ENCODE measurements at regions not wholly inside any gene's neighbourhood (a gene's known extent, or its start where the extent isn't known, plus 50 kb on each side); places are given as distances from the start of the nearest gene placed in this dataset.

- TF ChIP-seq TP53 (CRISPR knock-in tag; IDR thresholded peaks at IDR 0.05) = no peak
- no peak for TF ChIP-seq SP1 (CRISPR knock-in tag; conservative IDR thresholded peaks at IDR 0.05)
Observed at GRCh38 chr7:53641091-53641490, 605.7 kb downstream of the POM121L12 start (continued).

GRCh38 chr7:53642361-53642760 is 606.9 kb downstream of the POM121L12 start:
- peaks cover 20% of the 10 kb centered on the region for H3K9me3 Mint-ChIP-seq
- CTCF ChIA-PET = no interaction called here
- TF ChIP-seq AR (CRISPR knock-in tag; IDR thresholded peaks at IDR 0.05) = no peak
- H3K36me3 Mint-ChIP-seq = peaks cover 12% of the 10 kb centered on the region
- no peaks in the 10 kb centered on the region for H3K27me3 Mint-ChIP-seq (ENCODE audit: low read depth)
- POLR2A ChIA-PET = no interaction called here
- peaks cover 36% of the 10 kb centered on the region for H3K4me1 Mint-ChIP-seq
- no peak for ATAC-seq
- no peak overlapping the region for H3K4me3 Mint-ChIP-seq
- H3K27ac Mint-ChIP-seq = no peak overlapping the region
- no peak for DNase-seq (ENCODE audit: low spot score)

DNA sequence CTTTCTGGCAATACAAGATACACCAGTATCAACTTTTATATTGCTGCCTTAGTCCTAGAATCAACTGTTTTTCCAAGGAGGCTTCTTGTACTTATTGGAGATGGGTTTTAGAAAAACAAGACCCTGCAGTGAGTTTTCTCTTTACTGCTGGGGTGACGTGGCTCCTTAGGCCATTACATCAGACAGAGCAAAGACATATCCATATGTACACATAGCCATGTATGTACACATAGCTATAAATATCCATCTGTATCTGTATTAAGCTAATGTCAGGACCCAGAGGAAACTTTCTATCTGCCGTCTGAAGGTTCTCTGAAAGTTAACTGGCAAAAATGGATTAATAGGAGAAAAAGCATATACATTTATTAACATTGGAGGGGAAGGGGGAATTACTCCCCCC is 607.4 kb downstream of the POM121L12 start:
- ChIA-PET CTCF (no interaction called here), POLR2A (no interaction called here)
- TF ChIP-seq USF2 (CRISPR knock-in tag; IDR thresholded peaks at IDR 0.05) = no peak
- TF ChIP-seq, protein P1, sequence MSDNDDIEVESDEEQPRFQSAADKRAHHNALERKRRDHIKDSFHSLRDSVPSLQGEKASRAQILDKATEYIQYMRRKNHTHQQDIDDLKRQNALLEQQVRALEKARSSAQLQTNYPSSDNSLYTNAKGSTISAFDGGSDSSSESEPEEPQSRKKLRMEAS (CRISPR knock-in tag; IDR thresholded peaks at IDR 0.05) = no peak
- Mint-ChIP-seq H3K27ac (0 out of 2 replicates have a peak overlapping the region, but pooled peaks have one; percentile 48), H3K27me3 (ENCODE audit: low read depth) (no peaks in the 10 kb centered on the region), H3K36me3 (peaks cover 7% of the 10 kb centered on the region), H3K4me1 (peaks cover 36% of the 10 kb centered on the region), H3K4me3 (peak overlapping the region; percentile 22; the same call in 1 of the 2 replicates), H3K9me3 (peaks cover 15% of the 10 kb centered on the region)
- DNase-seq (ENCODE audit: low spot score) = no peak
- no peak for ATAC-seq

DNA sequence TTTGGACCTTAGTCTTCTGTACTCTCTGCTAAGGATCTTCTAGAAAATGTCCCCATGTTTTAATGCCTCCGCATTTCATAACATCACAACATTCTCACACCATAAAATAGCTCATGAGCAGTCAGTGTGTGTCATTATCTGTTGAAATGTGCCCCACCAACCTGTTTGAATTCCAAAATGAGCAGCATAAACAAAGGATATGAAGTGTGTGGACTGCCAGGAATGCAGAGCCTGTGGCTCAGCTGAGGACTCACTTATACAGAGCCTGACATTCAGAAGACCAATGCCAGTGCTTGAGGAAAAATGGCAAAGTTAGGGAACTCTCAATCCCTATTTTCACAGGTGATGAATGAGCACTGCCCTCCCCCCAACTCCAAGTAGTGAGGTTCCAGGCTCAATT is 621.4 kb downstream of the POM121L12 start:
- Mint-ChIP-seq H3K27ac (no peak overlapping the region), H3K36me3 (peaks cover 5% of the 10 kb centered on the region; the same call in 1 of the 2 replicates), H3K27me3 (ENCODE audit: low read depth) (no peaks in the 10 kb centered on the region), H3K4me3 (no peak overlapping the region), H3K9me3 (peaks cover 21% of the 10 kb centered on the region), H3K4me1 (peaks cover 4% of the 10 kb centered on the region)
- ATAC-seq = no peak
- DNase-seq (ENCODE audit: low spot score) = no peak
- ChIA-PET CTCF (no interaction called here), POLR2A (no interaction called here)
- TF ChIP-seq ZNF232 (CRISPR knock-in tag; IDR thresholded peaks at IDR 0.05) (no peak), ZNF396 (CRISPR knock-in tag; IDR thresholded peaks at IDR 0.05; ENCODE audit: borderline replicate concordance) (no peak), TCF7 (CRISPR knock-in tag; IDR thresholded peaks at IDR 0.05; ENCODE audit: low read depth) (no peak), SMAD3 (CRISPR knock-in tag; IDR thresholded peaks at IDR 0.05; ENCODE audit: borderline replicate concordance) (no peak), ZNF219 (CRISPR knock-in tag; IDR thresholded peaks at IDR 0.05; ENCODE audit: borderline replicate concordance) (no peak), FOXP1 (CRISPR knock-in tag; IDR thresholded peaks at IDR 0.05; ENCODE audit: borderline replicate concordance) (no peak)
- TF ChIP-seq, protein P2, sequence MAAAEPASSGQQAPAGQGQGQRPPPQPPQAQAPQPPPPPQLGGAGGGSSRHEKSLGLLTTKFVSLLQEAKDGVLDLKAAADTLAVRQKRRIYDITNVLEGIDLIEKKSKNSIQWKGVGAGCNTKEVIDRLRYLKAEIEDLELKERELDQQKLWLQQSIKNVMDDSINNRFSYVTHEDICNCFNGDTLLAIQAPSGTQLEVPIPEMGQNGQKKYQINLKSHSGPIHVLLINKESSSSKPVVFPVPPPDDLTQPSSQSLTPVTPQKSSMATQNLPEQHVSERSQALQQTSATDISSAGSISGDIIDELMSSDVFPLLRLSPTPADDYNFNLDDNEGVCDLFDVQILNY (CRISPR knock-in tag; IDR thresholded peaks at IDR 0.05) = no peak
- TF ChIP-seq, protein P3, sequence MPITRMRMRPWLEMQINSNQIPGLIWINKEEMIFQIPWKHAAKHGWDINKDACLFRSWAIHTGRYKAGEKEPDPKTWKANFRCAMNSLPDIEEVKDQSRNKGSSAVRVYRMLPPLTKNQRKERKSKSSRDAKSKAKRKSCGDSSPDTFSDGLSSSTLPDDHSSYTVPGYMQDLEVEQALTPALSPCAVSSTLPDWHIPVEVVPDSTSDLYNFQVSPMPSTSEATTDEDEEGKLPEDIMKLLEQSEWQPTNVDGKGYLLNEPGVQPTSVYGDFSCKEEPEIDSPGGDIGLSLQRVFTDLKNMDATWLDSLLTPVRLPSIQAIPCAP (CRISPR knock-in tag; IDR thresholded peaks at IDR 0.05) = no peak
- TF ChIP-seq, protein P4, sequence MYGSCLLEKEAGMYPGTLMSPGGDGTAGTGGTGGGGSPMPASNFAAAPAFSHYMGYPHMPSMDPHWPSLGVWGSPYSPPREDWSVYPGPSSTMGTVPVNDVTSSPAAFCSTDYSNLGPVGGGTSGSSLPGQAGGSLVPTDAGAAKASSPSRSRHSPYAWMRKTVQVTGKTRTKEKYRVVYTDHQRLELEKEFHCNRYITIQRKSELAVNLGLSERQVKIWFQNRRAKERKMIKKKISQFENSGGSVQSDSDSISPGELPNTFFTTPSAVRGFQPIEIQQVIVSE (CRISPR knock-in tag; IDR thresholded peaks at IDR 0.05; ENCODE audit: borderline replicate concordance) = no peak
- TF ChIP-seq, protein P5, sequence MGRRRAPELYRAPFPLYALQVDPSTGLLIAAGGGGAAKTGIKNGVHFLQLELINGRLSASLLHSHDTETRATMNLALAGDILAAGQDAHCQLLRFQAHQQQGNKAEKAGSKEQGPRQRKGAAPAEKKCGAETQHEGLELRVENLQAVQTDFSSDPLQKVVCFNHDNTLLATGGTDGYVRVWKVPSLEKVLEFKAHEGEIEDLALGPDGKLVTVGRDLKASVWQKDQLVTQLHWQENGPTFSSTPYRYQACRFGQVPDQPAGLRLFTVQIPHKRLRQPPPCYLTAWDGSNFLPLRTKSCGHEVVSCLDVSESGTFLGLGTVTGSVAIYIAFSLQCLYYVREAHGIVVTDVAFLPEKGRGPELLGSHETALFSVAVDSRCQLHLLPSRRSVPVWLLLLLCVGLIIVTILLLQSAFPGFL (CRISPR knock-in tag; IDR thresholded peaks at IDR 0.05; ENCODE audit: borderline replicate concordance) = no peak
- TF ChIP-seq, protein P6, sequence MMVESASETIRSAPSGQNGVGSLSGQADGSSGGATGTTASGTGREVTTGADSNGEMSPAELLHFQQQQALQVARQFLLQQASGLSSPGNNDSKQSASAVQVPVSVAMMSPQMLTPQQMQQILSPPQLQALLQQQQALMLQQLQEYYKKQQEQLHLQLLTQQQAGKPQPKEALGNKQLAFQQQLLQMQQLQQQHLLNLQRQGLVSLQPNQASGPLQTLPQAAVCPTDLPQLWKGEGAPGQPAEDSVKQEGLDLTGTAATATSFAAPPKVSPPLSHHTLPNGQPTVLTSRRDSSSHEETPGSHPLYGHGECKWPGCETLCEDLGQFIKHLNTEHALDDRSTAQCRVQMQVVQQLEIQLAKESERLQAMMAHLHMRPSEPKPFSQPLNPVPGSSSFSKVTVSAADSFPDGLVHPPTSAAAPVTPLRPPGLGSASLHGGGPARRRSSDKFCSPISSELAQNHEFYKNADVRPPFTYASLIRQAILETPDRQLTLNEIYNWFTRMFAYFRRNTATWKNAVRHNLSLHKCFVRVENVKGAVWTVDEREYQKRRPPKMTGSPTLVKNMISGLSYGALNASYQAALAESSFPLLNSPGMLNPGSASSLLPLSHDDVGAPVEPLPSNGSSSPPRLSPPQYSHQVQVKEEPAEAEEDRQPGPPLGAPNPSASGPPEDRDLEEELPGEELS (CRISPR knock-in tag; IDR thresholded peaks at IDR 0.05) = no peak

Measured in WTC11 (cell line).